Panc1 (cell line): ENCODE measurements at regions not wholly inside any gene's neighbourhood (a gene's known extent, or its start where the extent isn't known, plus 50 kb on each side); places are given as distances from the start of the nearest gene placed in this dataset.

Experiments
- ATAC-seq: fragments of 200-7000 bp; cut with Tn5 transposase; 2 replicates; pipeline ENCODE4 v1.9.1; 2020; ENCODE audit warnings: mild to moderate bottlenecking, moderate library complexity
- BruUV-seq: library from RNA; stranded (reverse); fragments of 400-500 nt; replicated peaks from 2 replicates; lab custom pipeline; 2021; lab: Mats Ljungman, UMichigan
- CTCF ChIA-PET: fragments of 300-600 bp; sonication (Branson Sonifier 250); formaldehyde crosslinking; loops from one replicate; lab custom pipeline; 2022; ENCODE audit warnings: antibody characterized with exemption; lab: Charles Lee
- POLR2A ChIA-PET: fragments of 300-600 bp; sonication (Branson Sonifier 250); formaldehyde crosslinking; loops from one replicate; lab custom pipeline; 2022; ENCODE audit warnings: antibody characterized with exemption; lab: Charles Lee
- DNase-seq: peaks from one replicate; pipeline ENCODE4 v3.0.0-alpha.2; 2010; ENCODE audit warnings: low read depth, low spot score
- H3K27ac ChIP-seq: 2 replicates; pipeline ENCODE4 v1.5.1; 2011; ENCODE audit warnings: mild to moderate bottlenecking, low read length, inconsistent platforms
- H3K27me3 ChIP-seq: fragments of 200-500 bp; sonication (Bioruptor generic); 2 replicates; pipeline ENCODE4 v1.6.0; 2014; ENCODE audit warnings: low read length, inconsistent platforms; ENCODE audit not compliant: control insufficient read depth, insufficient read depth
- H3K36me3 ChIP-seq: fragments of 200-500 bp; sonication (Bioruptor generic); 2 replicates; pipeline ENCODE4 v1.5.1; 2014; ENCODE audit warnings: inconsistent platforms, mild to moderate bottlenecking, low read length, moderate library complexity; ENCODE audit not compliant: control insufficient read depth, insufficient read depth
- H3K4me1 ChIP-seq: 2 replicates; pipeline ENCODE4 v1.5.1; 2011; ENCODE audit warnings: inconsistent platforms, mild to moderate bottlenecking, low read length, moderate library complexity; ENCODE audit not compliant: control insufficient read depth, insufficient read depth
- H3K4me3 ChIP-seq, 2 experiments: 2 replicates each; pipeline ENCODE4 v1.5.1; 2011 to 2012; ENCODE audit warnings: low read depth in 2 of 2, low read length in 2 of 2, mild to moderate bottlenecking in 2 of 2, inconsistent platforms in 1 of 2, moderate library complexity in 1 of 2
- H3K9me3 ChIP-seq: fragments of 200-500 bp; sonication (Bioruptor generic); 2 replicates; pipeline ENCODE4 v1.5.1; 2014; ENCODE audit warnings: low read depth, mild to moderate bottlenecking, inconsistent platforms, low read length, moderate library complexity; ENCODE audit not compliant: control insufficient read depth, insufficient read depth
- POLR2AphosphoS5 ChIP-seq: IDR thresholded peaks from 2 replicates; pipeline ENCODE4 v1.6.1; 2012; ENCODE audit warnings: mild to moderate bottlenecking, low read depth, low read length, moderate library complexity
- REST ChIP-seq, 2 experiments: IDR thresholded peaks; 2 replicates each; pipeline ENCODE4 v1.6.1; 2011 to 2012; ENCODE audit warnings: low read depth in 2 of 2, control low read depth in 1 of 2, low read length in 1 of 2, mild to moderate bottlenecking in 1 of 2, moderate library complexity in 1 of 2; ENCODE audit not compliant: insufficient read depth in 1 of 2
- SIN3A ChIP-seq: IDR thresholded peaks from 2 replicates; pipeline ENCODE4 v1.6.1; 2012; ENCODE audit warnings: low read depth, mild to moderate bottlenecking, low read length, moderate library complexity, borderline replicate concordance; ENCODE audit not compliant: insufficient read depth
- TCF7L2 ChIP-seq: IDR thresholded peaks from 2 replicates; pipeline ENCODE4 v1.6.1; 2011; ENCODE audit warnings: mild to moderate bottlenecking, low read depth, low read length, inconsistent platforms
- in situ Hi-C: cut with HindIII; loops from 2 replicates; pipeline ENCODE4 v1.10.0; 2016; ENCODE audit warnings: low sequenced_read_pairs, low pct_unique_long_range_greater_than_20kb
- intact Hi-C: fragments of 100-400 bp; cut with micrococcal nuclease; formaldehyde crosslinking; loops from one replicate; pipeline ENCODE4 v1.10.0; 2022; ENCODE audit not compliant: unreplicated experiment
- TF ChIP-seq, protein P1 (sequence below): fragments of 450-650 bp; IDR thresholded peaks from 2 replicates; pipeline ENCODE4 v1.5.1; 2017; ENCODE audit warnings: mild to moderate bottlenecking

- DNase-seq (no peak), ATAC-seq (no peak)
- CTCF ChIA-PET: no interaction called here
- no peak overlapping the region for H3K4me3 ChIP-seq
- H3K27me3 ChIP-seq: peaks cover under 1% of the 10 kb centered on the region
- no TSS peak for BruUV-seq
- intact Hi-C loops: no loop called here
- POLR2A ChIA-PET: no interaction called here
- peaks cover 3% of the 10 kb centered on the region; the same call in 1 of the 2 replicates for H3K9me3 ChIP-seq
- H3K4me1 ChIP-seq: no peaks in the 10 kb centered on the region
- TF ChIP-seq REST (IDR thresholded peaks at IDR 0.05; ENCODE audit: insufficient read depth in 1 of 2, low read depth in 2 of 2, low read length in 1 of 2) (no peak), SIN3A (no peak), TCF7L2 (no peak), POLR2AphosphoS5 (no peak)
- TF ChIP-seq, protein P1, sequence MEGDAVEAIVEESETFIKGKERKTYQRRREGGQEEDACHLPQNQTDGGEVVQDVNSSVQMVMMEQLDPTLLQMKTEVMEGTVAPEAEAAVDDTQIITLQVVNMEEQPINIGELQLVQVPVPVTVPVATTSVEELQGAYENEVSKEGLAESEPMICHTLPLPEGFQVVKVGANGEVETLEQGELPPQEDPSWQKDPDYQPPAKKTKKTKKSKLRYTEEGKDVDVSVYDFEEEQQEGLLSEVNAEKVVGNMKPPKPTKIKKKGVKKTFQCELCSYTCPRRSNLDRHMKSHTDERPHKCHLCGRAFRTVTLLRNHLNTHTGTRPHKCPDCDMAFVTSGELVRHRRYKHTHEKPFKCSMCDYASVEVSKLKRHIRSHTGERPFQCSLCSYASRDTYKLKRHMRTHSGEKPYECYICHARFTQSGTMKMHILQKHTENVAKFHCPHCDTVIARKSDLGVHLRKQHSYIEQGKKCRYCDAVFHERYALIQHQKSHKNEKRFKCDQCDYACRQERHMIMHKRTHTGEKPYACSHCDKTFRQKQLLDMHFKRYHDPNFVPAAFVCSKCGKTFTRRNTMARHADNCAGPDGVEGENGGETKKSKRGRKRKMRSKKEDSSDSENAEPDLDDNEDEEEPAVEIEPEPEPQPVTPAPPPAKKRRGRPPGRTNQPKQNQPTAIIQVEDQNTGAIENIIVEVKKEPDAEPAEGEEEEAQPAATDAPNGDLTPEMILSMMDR: no peak
- in situ Hi-C loops: no loop called here
- H3K36me3 ChIP-seq: no peaks in the 10 kb centered on the region
- H3K27ac ChIP-seq: no peak overlapping the region
Measured at GRCh38 chr17:34776456-34777443, 184.5 kb downstream of the CCT6B start.

DNA sequence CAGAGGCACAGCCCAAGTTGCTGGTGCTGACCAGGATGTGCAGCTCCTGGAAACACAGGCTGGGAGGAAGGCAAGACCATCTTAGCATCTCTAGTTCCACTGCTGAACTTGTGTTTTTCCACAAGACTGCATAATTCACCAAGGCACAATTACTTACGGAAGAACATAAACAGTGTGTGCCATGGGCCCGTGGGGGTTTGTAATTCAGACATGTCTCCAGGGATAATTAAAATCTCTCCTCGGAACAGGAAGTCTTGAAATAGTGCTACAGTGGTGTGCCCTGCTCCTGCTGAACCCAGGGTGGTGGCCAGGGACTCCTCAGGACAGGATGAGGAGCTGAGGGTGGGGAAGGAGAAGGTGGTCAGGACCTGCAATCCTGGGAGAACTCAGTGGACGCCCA, 188.2 kb downstream of the CCT6B start:
- ChIA-PET POLR2A (no interaction called here), CTCF (no interaction called here)
- no TSS peak for BruUV-seq
- Histone ChIP-seq H3K9me3 (no peaks in the 10 kb centered on the region), H3K4me1 (no peaks in the 10 kb centered on the region), H3K36me3 (no peaks in the 10 kb centered on the region), H3K4me3 (no peak overlapping the region), H3K27me3 (peaks cover 5% of the 10 kb centered on the region), H3K27ac (no peak overlapping the region)
- ATAC-seq (no peak), DNase-seq (no peak)
- TF ChIP-seq POLR2AphosphoS5 (no peak), SIN3A (no peak)
- TF ChIP-seq, protein P1: no peak
- in situ Hi-C loops (no loop called here), intact Hi-C loops (no loop called here)
